ENCODE measurements at regions not wholly inside any gene's neighbourhood (a gene's known extent, or its start where the extent isn't known, plus 50 kb on each side); places are given as distances from the start of the nearest gene placed in this dataset.
A peak's percentile ranks its signal among the peaks of the same experiment; 100 is the strongest.

GRCh38 chr2:150983314-150983897 lies 278.3 kb downstream of the RBM43 start:
- FAIRE-seq (no peak), DNase-seq (ENCODE audit: low spot score) (no peak)

DNA sequence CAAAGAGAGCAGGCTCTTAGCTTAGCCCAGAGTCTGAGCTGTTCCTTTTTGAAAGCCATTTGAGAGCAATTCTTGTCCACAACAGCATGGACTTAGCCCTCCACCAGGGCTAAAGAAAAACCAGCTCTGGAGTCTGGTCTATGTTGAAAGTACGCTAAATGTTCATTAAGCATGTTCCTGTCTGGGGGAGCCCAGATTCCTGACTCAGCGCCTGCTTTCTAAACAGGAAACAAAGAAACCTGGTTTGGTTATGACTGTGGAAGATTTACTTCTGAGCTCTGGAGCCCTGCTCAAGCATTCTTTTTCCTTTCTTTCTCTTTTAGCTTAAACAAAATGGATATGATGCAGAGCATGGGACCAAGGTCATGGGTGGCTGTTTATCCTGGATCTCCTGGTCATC lies 279.8 kb downstream of the RBM43 start:
- DNase-seq (ENCODE audit: low spot score), result no peak
- no peak for FAIRE-seq

DNA sequence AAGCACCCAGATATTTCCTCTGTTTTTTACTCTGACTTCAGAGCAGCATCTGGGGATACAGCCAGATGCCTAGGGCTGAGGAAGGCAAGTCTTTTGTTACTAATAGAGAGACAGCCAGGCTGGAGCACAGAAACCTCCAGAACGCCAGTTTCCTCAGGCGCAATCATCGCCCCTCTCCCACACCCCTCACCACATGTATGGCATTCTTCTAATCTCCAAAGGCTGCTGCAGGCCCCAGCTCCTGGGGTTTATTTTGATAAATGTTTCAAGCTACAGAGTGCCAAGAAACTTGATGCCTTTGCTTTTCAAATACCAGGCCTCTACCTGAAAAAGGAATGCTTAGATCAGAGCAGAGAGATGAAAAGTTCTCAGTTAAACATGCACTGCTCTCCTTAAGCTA lies 283.6 kb downstream of the RBM43 start:
- FAIRE-seq (no peak), DNase-seq (ENCODE audit: low spot score) (no peak)

GRCh38 chr2:150977296-150977695 lies 284.4 kb downstream of the RBM43 start:
- FAIRE-seq (no peak), DNase-seq (ENCODE audit: low spot score) (no peak)

GRCh38 chr2:150976604-150977003 lies 285.1 kb downstream of the RBM43 start:
- no peak for DNase-seq (ENCODE audit: low spot score)
- no peak for FAIRE-seq

DNA sequence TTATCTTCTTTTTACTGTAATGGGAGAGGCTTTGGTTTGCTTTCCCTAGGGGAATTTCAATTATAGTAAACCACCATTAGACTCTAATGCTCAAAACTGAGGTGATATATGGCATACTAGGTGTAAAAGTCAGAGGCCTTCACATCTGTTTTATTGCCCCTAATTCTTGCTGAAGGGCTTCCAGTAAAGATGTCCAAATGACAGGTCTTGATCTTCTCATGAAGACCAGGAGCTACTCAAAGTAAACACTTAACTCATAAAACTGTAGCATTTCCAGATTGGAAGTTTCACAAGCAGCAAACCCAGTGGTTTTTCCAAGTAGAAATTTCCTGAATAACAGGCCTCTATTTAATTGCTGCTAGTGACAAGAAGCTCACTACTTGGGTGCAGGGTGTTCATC lies 286.8 kb downstream of the RBM43 start:
- FAIRE-seq (no peak), DNase-seq (ENCODE audit: low spot score) (no peak)

- FAIRE-seq (no peak), DNase-seq (ENCODE audit: low spot score) (no peak)
Measured at GRCh38 chr2:150974234-150974633, 287.4 kb downstream of the RBM43 start.

DNA sequence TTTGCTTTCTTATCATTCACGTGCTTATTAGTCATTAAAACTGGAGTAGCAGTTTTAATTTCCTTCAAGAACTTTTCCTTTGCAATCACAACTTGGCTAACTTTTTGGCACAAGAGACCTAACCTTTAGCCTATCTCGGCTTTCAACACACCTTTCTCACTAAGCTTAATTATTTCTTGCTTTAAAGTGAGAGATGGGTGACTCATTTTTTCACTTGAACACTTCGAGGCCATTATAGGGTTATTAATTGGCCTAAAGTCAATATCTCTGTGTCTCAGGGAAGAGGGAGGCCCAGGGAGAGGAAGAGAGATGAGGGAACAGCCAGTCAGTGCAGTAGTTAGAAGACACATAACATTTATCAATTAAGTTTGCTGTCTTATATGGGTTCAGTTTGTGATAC lies 289.8 kb downstream of the RBM43 start:
- FAIRE-seq (no peak), DNase-seq (ENCODE audit: low spot score) (no peak)

GRCh38 chr2:150963336-150963735 lies 298.3 kb downstream of the RBM43 start:
- no peak for DNase-seq (ENCODE audit: low spot score)
- FAIRE-seq, result no peak

DNA sequence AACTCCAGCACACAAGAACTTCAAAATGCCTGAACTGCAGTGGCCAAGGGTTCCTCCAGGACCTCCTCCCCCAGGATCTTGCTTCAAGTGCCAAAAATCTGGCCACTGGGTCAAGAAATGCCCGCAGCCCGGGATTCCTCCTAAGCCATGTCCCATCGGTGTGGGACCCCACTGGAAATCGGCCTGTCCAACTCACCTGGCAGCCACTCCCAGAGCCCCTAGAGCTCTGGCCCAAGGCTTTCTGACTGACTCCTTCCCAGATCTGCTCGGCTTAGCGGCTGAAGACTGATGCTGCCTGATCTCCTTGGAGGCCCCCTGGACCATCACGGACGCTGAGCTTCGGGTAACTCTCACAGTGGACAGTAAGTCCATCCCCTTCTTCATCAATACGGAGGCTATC lies 306.4 kb downstream of the RBM43 start:
- FAIRE-seq (no peak), DNase-seq (ENCODE audit: low spot score) (no peak)

DNA sequence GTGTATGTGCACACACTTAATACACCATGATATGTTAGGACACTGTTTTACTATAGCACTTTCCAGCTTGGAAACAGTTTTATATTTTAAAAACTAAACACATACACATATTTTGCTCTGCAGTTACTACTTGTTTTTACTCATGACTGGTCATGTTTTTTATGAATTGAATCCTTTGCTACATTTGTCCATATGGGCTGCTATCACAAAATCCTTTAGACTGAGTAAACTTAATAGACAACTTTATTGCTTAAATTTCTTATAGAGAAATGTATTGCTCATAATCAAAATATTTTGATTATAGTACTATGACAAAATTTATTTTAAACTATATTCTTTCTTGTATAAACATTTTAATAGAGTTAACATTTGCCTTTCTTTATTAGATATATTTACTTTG lies 314.8 kb downstream of the RBM43 start:
- DNase-seq (ENCODE audit: low spot score), result no peak
- FAIRE-seq, result no peak

GRCh38 chr2:150944315-150944714 lies 317.3 kb downstream of the RBM43 start:
- FAIRE-seq (no peak), DNase-seq (ENCODE audit: low spot score) (no peak)

GRCh38 chr2:150939087-150939486 lies 322.6 kb downstream of the RBM43 start:
- DNase-seq (ENCODE audit: low spot score) (no peak), FAIRE-seq (no peak)

DNA sequence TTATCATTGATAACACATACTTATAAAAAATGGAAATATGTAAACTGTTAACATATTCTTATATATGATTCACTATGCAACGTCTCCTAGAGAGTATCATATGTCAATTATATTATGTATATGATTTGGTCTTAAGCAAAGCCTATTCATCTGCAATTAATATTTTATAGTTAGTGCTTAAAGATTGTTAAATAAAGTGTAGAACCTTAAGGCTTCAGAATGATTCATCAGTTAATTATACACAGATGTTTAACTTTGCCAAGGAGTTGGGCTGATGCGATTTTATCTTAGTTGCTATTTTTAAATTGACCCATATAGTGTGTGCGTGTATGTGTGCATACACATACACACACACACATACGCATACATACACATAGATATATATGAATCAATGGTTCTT lies 323.1 kb downstream of the RBM43 start:
- FAIRE-seq, result no peak
- no peak for DNase-seq (ENCODE audit: low spot score)

DNA sequence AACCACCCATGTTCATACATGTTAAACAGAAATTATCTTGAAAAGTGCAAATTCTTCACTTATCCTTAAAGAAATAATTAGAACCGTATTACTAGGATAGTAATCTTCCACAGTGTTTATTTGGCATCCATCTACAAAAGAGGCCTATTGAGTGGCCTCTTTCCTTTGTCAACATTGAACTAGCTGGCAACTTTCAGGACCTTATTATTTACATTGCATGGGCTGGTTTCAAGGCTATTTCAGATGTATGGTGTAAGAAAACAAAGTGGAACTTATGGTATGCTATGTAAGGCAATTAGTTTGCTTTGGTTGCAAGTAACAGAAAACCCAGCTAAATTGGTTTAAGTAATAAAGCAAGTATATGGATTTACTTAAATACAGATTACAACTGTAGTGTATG lies 324.6 kb downstream of the RBM43 start:
- no peak for DNase-seq (ENCODE audit: low spot score)
- no peak for FAIRE-seq

DNA sequence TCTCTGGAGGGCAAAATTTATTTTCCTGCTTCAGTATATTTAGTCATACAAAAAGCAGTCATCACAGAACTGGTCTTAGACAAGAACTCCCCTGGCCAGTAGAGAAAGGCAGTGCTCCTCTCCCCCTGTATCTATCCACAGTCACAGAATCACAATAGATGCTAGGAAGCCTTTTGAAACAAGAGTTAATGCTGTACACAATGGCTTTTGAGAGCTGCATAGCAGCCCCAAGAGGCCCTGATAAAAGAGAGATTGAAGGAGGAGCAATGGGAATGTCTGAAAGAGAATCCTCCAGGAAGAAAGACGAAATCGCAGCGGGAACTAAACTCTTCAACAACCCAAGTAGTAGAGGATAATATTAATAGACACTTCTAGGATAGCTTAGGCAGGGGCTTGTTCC lies 330.2 kb downstream of the RBM43 start:
- FAIRE-seq (no peak), DNase-seq (ENCODE audit: low spot score) (no peak)

DNA sequence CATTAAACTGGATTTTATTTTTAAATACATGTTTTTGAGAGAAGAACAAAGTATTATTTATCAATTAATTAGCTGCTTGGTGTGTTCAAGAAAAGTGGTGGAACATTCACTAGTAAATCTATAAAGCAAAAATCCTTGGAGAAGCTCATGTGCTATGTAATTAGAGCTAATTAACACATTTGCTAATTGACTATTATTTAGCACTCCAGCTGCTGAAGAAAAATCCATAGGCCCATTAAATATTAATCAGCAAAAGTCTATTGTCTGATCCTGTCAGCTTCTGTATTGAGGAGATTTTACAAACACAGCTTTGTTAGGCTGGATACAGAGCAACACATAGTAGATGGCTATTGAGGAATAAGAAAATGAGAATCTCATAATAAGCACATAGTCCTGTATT lies 336.1 kb downstream of the RBM43 start:
- DNase-seq (ENCODE audit: low spot score) (no peak), FAIRE-seq (no peak)

DNA sequence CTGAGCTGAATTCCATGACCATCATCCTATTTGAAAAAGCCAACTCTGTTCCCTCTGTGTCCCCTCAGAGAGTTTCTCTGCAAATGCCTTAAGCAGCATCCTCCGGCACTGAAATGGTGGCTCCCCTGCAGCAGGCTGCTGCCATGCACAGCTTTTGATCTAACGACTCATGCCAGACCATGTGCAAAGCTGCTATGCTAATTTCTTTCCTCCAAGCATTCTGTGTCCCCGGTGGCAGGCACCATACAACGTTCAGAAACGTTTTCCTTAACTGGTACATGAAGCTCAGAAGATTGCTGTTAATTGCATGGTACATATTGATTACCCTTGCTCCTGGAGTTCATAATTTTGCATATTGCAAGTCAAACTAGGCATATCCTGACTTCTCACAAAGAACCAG lies 336.8 kb downstream of the RBM43 start:
- DNase-seq (ENCODE audit: low spot score), result no peak
- no peak for FAIRE-seq

- no peak for FAIRE-seq
- DNase-seq (ENCODE audit: low spot score), result no peak
Measured at GRCh38 chr2:150919901-150920300, 341.8 kb downstream of the RBM43 start.

DNA sequence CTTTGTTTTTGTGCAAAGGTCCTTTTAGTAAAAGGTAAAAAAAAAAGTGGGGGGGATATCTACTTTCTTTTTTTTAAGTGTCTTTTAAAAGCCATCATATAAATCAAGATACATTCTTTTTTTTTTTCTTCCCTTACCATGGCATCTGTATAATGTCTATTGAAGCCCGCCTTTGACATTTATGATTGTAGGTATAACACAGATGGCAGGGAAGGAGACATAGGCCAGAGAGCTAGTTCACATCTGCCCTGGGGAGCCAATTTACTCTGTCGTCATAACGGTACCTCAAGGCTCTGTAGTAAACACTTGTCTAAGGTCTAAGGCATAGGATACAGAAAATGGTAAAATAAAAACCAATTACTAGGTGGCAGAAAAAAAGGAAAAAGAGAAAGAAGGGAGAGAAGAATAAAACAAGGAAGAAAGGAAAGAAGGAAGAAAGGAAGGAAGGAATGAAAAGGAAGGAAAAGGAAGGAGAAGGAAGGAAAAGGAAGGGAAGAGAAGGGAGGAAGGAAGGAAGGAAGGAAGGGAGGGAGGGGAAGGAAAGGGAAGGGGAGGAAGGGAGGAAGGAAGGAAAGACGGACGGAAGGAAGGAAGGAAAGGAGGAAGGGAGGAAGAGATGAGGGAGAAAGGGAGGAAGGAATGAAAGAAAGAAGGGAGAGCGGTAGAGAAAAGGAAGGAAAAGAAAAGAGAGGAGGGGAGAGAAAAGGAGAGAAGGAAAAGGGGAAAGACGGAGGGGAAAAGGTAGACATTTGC lies 343.5 kb downstream of the RBM43 start:
- DNase-seq (ENCODE audit: low spot score) (no peak), FAIRE-seq (no peak)

DNA sequence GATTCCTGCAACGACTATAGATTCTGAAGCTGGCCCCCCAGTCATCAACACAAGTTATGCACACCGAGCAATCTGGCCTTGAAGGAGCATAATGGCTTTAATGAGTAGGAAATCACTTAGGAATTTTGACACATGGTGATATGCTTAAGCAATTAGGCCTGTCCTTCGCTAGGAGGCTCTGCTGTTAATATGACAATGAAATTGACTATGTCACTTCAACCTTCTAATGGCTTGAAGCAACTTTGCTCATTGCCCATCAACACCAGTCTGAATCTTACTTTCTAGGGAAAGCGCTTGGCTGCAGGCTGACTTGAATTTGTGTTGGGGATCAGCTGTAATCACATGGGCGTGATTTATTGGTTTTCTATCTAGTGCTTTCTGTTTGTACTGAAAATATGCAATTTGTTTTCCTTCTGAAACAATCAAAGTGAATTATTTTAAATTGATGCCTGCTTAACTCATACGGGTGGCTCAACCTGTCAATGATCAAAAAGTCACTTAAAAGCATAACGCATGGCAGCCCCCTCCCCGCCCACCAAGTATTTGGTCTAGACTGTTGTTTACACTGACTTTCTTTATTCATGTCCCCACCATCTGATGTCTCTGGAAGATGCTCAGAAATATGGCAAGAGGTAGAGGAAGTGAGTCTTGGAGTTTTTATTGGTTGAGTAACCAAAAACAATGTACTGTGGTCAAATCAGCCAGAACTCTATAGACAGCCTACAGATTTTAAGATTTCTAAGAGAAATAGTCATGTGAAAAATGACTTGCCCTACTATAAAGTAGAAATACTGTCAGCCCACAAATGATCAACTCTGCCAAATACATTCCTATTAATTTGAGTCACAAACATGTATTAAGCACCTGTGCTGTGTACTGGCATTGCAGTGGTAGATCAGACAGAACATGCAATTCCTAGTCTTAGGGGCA lies 344.9 kb downstream of the RBM43 start:
- DNase-seq (ENCODE audit: low spot score), result peak; percentile 17

DNA sequence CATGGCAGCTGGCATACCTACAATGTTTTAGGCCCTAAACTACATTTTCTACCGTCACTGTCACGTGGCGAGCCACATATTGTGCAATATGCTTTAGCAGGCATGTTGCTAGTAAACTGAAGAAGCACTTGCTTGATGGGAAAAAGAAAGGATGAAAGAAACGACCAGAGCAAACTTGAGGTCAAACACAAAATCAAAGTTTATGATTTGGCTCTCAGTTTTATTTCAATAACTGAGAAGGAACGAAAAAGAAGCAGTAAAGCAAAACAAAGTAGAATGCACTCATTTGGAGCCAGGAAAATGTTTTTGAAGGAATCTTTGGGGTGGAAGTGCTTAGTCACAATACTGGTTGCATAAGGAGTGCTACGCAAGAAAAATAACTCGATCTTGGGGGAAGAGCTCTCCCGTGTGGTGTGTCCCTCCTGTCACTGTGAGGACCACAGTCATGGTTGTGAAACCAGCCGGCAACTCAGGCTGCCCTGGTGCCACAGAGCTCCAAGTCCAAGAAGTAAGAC lies 349.8 kb downstream of the RBM43 start:
- peak; percentile 56 for FAIRE-seq
- peak; percentile 49 for DNase-seq (ENCODE audit: low spot score)

More for the DNA sequence above, 344.9 kb downstream of the RBM43 start:
- FAIRE-seq, result no peak

All from urothelium cell line (cell line).